Activated naive CD8-positive, alpha-beta T cell treated with anti-CD3 and anti-CD28 coated beads, Interleukin-2, amount 50 U/mL, for 24 hours (primary cell): ENCODE measurements at regions not wholly inside any gene's neighbourhood (a gene's known extent, or its start where the extent isn't known, plus 50 kb on each side); places are given as distances from the start of the nearest gene placed in this dataset.

Experiments used
- ATAC-seq: fragments of 150-1000 bp; cut with Tn5 transposase; one replicate; pipeline ENCODE4 v1.10.0; 2021
- DNase-seq: peaks from one replicate; pipeline ENCODE4 v3.0.0; 2021
- H3K27ac Mint-ChIP-seq: one replicate; pipeline ENCODE4 v1.8.0; 2021; ENCODE audit warnings: mild to moderate bottlenecking, mixed read lengths
- H3K27me3 Mint-ChIP-seq: one replicate; pipeline ENCODE4 v1.8.0; 2021; ENCODE audit warnings: mixed read lengths
- H3K36me3 Mint-ChIP-seq: one replicate; pipeline ENCODE4 v1.8.0; 2021; ENCODE audit warnings: low read depth, mixed read lengths
- H3K4me1 Mint-ChIP-seq: one replicate; pipeline ENCODE4 v1.8.0; 2021; ENCODE audit warnings: mixed read lengths
- H3K4me3 Mint-ChIP-seq: one replicate; pipeline ENCODE4 v1.8.0; 2021; ENCODE audit warnings: mild to moderate bottlenecking, moderate library complexity, mixed read lengths
- H3K9me3 Mint-ChIP-seq: one replicate; pipeline ENCODE4 v1.8.0; 2021; ENCODE audit warnings: mixed read lengths

DNA sequence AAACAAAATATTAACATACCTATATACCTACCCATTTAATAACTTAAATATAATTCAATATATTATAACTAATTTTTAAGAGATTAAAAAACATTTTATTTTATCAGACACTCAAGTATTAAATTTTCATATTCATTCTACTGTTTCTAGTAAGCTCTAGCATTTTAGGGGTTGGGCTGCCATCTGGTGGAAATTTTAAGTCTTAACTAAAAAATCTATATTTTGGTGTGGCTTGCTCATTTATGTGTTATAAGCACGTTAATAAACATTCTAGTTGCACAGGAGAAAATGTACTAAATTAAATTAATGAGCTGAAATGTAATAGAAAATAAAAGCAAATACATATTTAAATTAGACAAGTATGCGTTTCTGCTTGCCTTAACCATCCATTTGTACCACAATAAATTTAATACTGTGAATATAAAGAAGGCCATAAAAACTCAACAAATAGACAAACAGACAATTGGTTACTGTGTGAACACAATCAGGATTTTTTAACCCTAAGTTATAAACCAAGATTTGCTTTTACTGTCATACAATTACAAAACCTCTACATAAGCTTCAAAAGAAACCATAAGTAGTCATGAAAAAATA, 1728.3 kb upstream of the CDH9 start:
- DNase-seq (peak; percentile 2), ATAC-seq (no peak)
- Mint-ChIP-seq H3K36me3 (no peaks in the 10 kb centered on the region), H3K27me3 (no peaks in the 10 kb centered on the region), H3K4me1 (no peaks in the 10 kb centered on the region), H3K4me3 (no peak overlapping the region), H3K27ac (no peak overlapping the region), H3K9me3 (peaks cover 4% of the 10 kb centered on the region)

- H3K4me3 Mint-ChIP-seq = no peak overlapping the region
- H3K36me3 Mint-ChIP-seq = no peaks in the 10 kb centered on the region
- ATAC-seq = no peak
- no peak overlapping the region for H3K27ac Mint-ChIP-seq
- H3K9me3 Mint-ChIP-seq = peaks cover 27% of the 10 kb centered on the region
- H3K4me1 Mint-ChIP-seq = no peaks in the 10 kb centered on the region
- H3K27me3 Mint-ChIP-seq = no peaks in the 10 kb centered on the region
- DNase-seq = no peak
Measured at GRCh38 chr5:28751396-28751795, 1713.0 kb upstream of the CDH9 start.

- ATAC-seq = no peak
- Mint-ChIP-seq H3K36me3 (no peaks in the 10 kb centered on the region), H3K4me1 (no peaks in the 10 kb centered on the region), H3K27me3 (no peaks in the 10 kb centered on the region), H3K27ac (no peak overlapping the region), H3K4me3 (no peak overlapping the region), H3K9me3 (peaks cover 19% of the 10 kb centered on the region)
- no peak for DNase-seq
Measured at GRCh38 chr5:28750251-28750650, 1711.9 kb upstream of the CDH9 start.

- no peak for ATAC-seq
- H3K36me3 Mint-ChIP-seq = no peaks in the 10 kb centered on the region
- no peak overlapping the region for H3K27ac Mint-ChIP-seq
- no peaks in the 10 kb centered on the region for H3K27me3 Mint-ChIP-seq
- H3K9me3 Mint-ChIP-seq = peaks cover 15% of the 10 kb centered on the region
- no peaks in the 10 kb centered on the region for H3K4me1 Mint-ChIP-seq
- H3K4me3 Mint-ChIP-seq = no peak overlapping the region
- no peak for DNase-seq
Measured at GRCh38 chr5:28748446-28748845, 1710.1 kb upstream of the CDH9 start.

DNA sequence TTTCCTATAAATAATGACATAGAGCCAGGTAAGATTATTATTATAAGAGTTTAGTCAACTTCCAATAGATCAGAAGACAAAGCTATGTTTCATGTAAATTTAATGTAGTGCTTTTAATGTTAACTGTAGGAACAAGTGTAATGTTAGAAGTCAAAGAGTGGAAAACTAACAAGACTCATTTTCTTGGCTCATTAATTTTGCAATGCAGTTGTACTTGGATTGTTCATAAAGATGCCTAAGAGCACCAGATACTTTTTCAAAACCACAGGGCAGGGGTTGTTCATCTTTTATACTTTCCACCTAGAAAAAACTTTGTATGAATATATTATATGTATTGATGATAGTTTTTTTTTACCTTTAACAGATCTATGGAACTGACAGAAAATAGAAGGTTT, 1705.3 kb upstream of the CDH9 start:
- H3K9me3 Mint-ChIP-seq = peaks cover 5% of the 10 kb centered on the region
- ATAC-seq = no peak
- H3K4me1 Mint-ChIP-seq = no peaks in the 10 kb centered on the region
- H3K4me3 Mint-ChIP-seq = no peak overlapping the region
- no peaks in the 10 kb centered on the region for H3K36me3 Mint-ChIP-seq
- no peak overlapping the region for H3K27ac Mint-ChIP-seq
- no peaks in the 10 kb centered on the region for H3K27me3 Mint-ChIP-seq
- no peak for DNase-seq

DNA sequence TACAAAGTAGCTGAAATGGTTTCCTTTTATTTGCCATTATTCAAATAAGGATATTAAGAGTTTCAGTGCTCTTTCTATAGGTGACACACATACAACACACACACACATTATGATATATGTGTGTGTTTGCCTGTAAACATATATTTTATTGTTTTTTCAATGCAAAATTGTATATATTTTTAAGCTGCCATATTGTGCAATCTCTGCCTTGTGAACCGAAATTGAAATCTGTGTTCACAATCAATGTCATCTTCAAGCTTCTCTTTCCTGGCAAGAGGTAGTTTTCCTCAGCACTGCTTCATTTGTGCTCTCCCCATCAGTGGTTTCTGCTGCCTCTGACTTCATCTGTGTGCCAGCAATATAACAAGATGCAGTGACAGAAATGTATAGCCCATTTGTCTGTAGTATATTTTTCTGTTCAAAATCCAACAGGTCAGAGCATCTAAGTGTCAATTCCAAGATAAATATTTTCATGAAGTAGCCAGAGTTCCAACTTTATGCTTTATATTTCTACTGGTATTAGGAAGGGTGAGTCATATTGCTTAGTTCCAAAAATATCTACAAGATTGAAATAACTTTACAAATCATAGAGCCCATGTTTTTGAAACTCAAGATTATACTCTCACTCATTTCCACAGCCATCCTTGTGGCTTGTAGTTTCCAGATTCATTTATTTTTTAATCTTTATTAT, 1704.8 kb upstream of the CDH9 start:
- no peak for DNase-seq
- H3K27me3 Mint-ChIP-seq = no peaks in the 10 kb centered on the region
- H3K9me3 Mint-ChIP-seq = peaks cover 2% of the 10 kb centered on the region
- H3K36me3 Mint-ChIP-seq = no peaks in the 10 kb centered on the region
- no peak overlapping the region for H3K4me3 Mint-ChIP-seq
- H3K27ac Mint-ChIP-seq = no peak overlapping the region
- no peak for ATAC-seq
- no peaks in the 10 kb centered on the region for H3K4me1 Mint-ChIP-seq

GRCh38 chr5:28737682-28738081, 1699.3 kb upstream of the CDH9 start:
- peaks cover 8% of the 10 kb centered on the region for H3K9me3 Mint-ChIP-seq
- ATAC-seq (no peak), DNase-seq (no peak)
- H3K27ac Mint-ChIP-seq = no peak overlapping the region
- no peaks in the 10 kb centered on the region for H3K36me3 Mint-ChIP-seq
- H3K27me3 Mint-ChIP-seq = no peaks in the 10 kb centered on the region
- no peak overlapping the region for H3K4me3 Mint-ChIP-seq
- no peaks in the 10 kb centered on the region for H3K4me1 Mint-ChIP-seq

DNA sequence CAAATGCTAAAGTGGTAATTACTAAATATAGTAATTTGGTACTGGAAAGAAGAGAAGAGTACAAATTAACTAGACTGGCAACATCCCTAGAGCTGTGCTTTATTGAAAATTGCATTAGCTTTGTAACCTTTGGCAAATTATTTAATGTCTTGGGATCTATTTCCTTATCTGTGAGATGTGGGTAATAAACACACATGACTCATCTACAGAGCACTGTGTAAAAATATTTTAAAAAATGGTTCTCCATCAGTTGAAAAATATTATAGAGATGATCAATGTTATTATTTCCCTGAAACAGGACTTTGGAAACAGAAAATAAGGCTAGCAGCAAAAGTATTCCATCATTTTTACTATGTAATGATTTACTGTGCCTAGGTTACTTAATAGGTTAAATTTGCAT, 1698.8 kb upstream of the CDH9 start:
- H3K4me1 Mint-ChIP-seq = no peaks in the 10 kb centered on the region
- no peak overlapping the region for H3K27ac Mint-ChIP-seq
- ATAC-seq (no peak), DNase-seq (no peak)
- no peak overlapping the region for H3K4me3 Mint-ChIP-seq
- H3K9me3 Mint-ChIP-seq = peaks cover 8% of the 10 kb centered on the region
- H3K27me3 Mint-ChIP-seq = no peaks in the 10 kb centered on the region
- no peaks in the 10 kb centered on the region for H3K36me3 Mint-ChIP-seq

GRCh38 chr5:28734396-28734795, 1696.0 kb upstream of the CDH9 start:
- ATAC-seq = no peak
- H3K9me3 Mint-ChIP-seq = peaks cover 14% of the 10 kb centered on the region
- no peaks in the 10 kb centered on the region for H3K36me3 Mint-ChIP-seq
- DNase-seq = no peak
- no peak overlapping the region for H3K27ac Mint-ChIP-seq
- no peaks in the 10 kb centered on the region for H3K4me1 Mint-ChIP-seq
- H3K4me3 Mint-ChIP-seq = no peak overlapping the region
- no peaks in the 10 kb centered on the region for H3K27me3 Mint-ChIP-seq

- H3K27me3 Mint-ChIP-seq = no peaks in the 10 kb centered on the region
- no peak overlapping the region for H3K27ac Mint-ChIP-seq
- DNase-seq (no peak), ATAC-seq (no peak)
- no peaks in the 10 kb centered on the region for H3K36me3 Mint-ChIP-seq
- H3K9me3 Mint-ChIP-seq = peaks cover 9% of the 10 kb centered on the region
- no peak overlapping the region for H3K4me3 Mint-ChIP-seq
- H3K4me1 Mint-ChIP-seq = no peaks in the 10 kb centered on the region
Measured at GRCh38 chr5:28729067-28729466, 1690.7 kb upstream of the CDH9 start.

DNA sequence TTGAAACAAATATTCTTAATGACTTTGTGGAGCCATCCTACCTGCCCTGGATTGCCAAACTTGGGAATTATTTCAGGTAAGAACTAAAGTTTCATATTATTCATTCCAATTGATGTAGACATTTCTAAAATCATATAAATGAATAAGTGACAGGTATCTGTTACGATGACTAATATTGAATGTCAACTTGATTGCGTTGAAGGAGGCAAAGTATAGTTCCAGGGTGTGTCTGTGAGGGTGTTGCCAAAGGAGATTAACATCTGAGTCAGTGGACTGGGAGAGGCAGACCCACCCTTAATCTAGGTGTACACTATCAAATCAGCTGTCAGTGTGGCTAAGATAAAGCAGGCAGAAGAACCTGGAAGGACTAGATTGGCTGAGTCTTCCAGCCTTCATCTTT, 1688.4 kb upstream of the CDH9 start:
- Mint-ChIP-seq H3K4me3 (no peak overlapping the region), H3K9me3 (peaks cover 19% of the 10 kb centered on the region), H3K27ac (no peak overlapping the region), H3K4me1 (no peaks in the 10 kb centered on the region), H3K27me3 (no peaks in the 10 kb centered on the region), H3K36me3 (no peaks in the 10 kb centered on the region)
- ATAC-seq (no peak), DNase-seq (no peak)

- Mint-ChIP-seq H3K36me3 (no peaks in the 10 kb centered on the region), H3K27ac (no peak overlapping the region), H3K4me3 (no peak overlapping the region), H3K9me3 (peaks cover 15% of the 10 kb centered on the region), H3K27me3 (no peaks in the 10 kb centered on the region), H3K4me1 (no peaks in the 10 kb centered on the region)
- DNase-seq (no peak), ATAC-seq (no peak)
Measured at GRCh38 chr5:28725001-28725400, 1686.6 kb upstream of the CDH9 start.

DNA sequence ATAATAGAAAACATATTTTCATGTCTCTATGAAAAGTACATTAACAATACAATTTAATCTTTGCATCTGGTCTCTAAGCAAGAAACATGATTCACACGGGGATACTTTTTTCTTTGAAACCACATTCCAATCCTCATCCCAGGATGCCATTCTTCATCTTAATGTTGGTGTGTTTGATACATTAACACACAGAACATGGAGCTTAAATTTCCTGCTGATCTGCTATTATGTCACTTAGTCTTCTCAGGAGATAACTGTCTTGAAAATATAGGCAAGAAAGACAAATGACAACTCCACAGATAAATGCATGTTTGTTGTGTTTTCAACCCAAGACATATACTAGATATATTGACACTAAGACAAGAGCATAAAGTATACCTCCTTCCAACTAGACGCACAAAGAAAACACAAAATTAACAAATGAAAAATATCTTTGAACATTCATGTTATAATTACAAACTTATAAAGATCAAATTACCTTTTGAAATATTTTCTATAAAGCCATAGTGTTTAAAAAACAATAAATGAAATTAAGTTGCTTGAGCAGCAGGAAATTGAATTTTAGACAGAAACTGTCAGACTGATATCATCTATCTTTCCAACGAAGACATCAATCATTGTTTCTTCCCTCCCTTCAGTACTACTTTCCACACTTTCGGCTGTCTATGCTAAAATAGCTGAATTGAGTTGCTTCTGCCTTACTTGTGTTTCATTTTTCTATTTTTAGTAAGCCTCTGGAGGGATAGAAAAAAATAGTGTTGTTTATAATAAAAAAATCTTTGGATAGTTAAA, 1676.7 kb upstream of the CDH9 start:
- H3K27ac Mint-ChIP-seq = no peak overlapping the region
- H3K4me3 Mint-ChIP-seq = no peak overlapping the region
- H3K9me3 Mint-ChIP-seq = peaks cover 5% of the 10 kb centered on the region
- ATAC-seq (no peak), DNase-seq (no peak)
- no peaks in the 10 kb centered on the region for H3K4me1 Mint-ChIP-seq
- no peaks in the 10 kb centered on the region for H3K27me3 Mint-ChIP-seq
- H3K36me3 Mint-ChIP-seq = no peaks in the 10 kb centered on the region

DNA sequence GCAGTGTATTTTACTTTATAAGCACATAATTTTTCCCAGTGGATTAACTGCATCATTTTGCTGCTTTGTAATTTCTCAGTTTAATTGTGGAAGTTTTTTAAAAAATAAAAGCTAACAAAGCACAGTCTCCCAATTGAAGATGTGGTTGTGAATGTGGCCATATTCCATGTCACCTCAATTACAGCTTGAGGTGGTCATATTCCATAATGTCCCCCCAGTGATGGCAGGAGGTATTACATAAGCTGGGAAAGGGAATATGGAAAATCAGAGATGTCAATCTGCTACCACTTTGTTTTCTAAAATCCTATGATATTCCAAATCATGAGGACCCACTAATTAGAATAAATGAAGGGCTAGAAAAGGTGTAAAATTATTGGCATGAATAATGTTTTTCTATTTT, 1672.0 kb upstream of the CDH9 start:
- H3K27me3 Mint-ChIP-seq = no peaks in the 10 kb centered on the region
- H3K36me3 Mint-ChIP-seq = no peaks in the 10 kb centered on the region
- no peak overlapping the region for H3K4me3 Mint-ChIP-seq
- no peaks in the 10 kb centered on the region for H3K4me1 Mint-ChIP-seq
- no peak overlapping the region for H3K27ac Mint-ChIP-seq
- no peak for ATAC-seq
- H3K9me3 Mint-ChIP-seq = peaks cover 8% of the 10 kb centered on the region
- DNase-seq = no peak

GRCh38 chr5:28708472-28708871, 1670.1 kb upstream of the CDH9 start:
- DNase-seq = no peak
- ATAC-seq = no peak
- peaks cover 8% of the 10 kb centered on the region for H3K9me3 Mint-ChIP-seq
- no peaks in the 10 kb centered on the region for H3K4me1 Mint-ChIP-seq
- no peaks in the 10 kb centered on the region for H3K36me3 Mint-ChIP-seq
- no peak overlapping the region for H3K27ac Mint-ChIP-seq
- no peak overlapping the region for H3K4me3 Mint-ChIP-seq
- no peaks in the 10 kb centered on the region for H3K27me3 Mint-ChIP-seq
